Endothelial cell of umbilical vein (primary cell): ENCODE measurements at regions not wholly inside any gene's neighbourhood (a gene's known extent, or its start where the extent isn't known, plus 50 kb on each side); places are given as distances from the start of the nearest gene placed in this dataset.

ENCODE experiments used
- EZH2 ChIP-seq: IDR thresholded peaks from 2 replicates; pipeline ENCODE4 v1.6.1; 2012; ENCODE audit warnings: borderline replicate concordance, low read depth, mild to moderate bottlenecking, moderate library complexity, low read length, inconsistent platforms; ENCODE audit not compliant: severe bottlenecking
- FOS ChIP-seq: IDR thresholded peaks from 2 replicates; pipeline ENCODE4 v1.6.1; 2011; ENCODE audit warnings: mild to moderate bottlenecking, low read length, moderate library complexity, borderline replicate concordance; ENCODE audit not compliant: insufficient read depth
- GATA2 ChIP-seq: IDR thresholded peaks from 2 replicates; pipeline ENCODE4 v1.7.0; 2011; ENCODE audit warnings: low read depth, mild to moderate bottlenecking, moderate library complexity, mixed read lengths, low read length; ENCODE audit not compliant: insufficient read length, insufficient read depth
- POLR2A ChIP-seq: IDR thresholded peaks from 2 replicates; pipeline ENCODE4 v1.6.1; 2012; ENCODE audit warnings: low read depth, mild to moderate bottlenecking, control low read depth, low read length
- POLR2AphosphoS5 ChIP-seq: IDR thresholded peaks from 2 replicates; pipeline ENCODE4 v1.6.1; 2012; ENCODE audit warnings: low read depth, mild to moderate bottlenecking, control low read depth, low read length, moderate library complexity; ENCODE audit not compliant: insufficient read depth
- TF ChIP-seq, protein P1 (sequence below), 2 donors: IDR thresholded peaks; 1 replicate in 1 of 2; 2 replicates in 1 of 2; pipeline ENCODE4 v1.5.1; 2011; ENCODE audit warnings: low read length in 2 of 2, mild to moderate bottlenecking in 2 of 2, moderate library complexity in 2 of 2, control low read depth in 1 of 2, inconsistent platforms in 1 of 2, low read depth in 1 of 2; ENCODE audit not compliant: insufficient read depth in 1 of 2; ENCODE audit errors: extremely low read depth in 1 of 2
- TF ChIP-seq, protein P2 (sequence below): IDR thresholded peaks from 2 replicates; pipeline ENCODE4 v1.6.1; 2011; ENCODE audit not compliant: insufficient read depth, insufficient read length

DNA sequence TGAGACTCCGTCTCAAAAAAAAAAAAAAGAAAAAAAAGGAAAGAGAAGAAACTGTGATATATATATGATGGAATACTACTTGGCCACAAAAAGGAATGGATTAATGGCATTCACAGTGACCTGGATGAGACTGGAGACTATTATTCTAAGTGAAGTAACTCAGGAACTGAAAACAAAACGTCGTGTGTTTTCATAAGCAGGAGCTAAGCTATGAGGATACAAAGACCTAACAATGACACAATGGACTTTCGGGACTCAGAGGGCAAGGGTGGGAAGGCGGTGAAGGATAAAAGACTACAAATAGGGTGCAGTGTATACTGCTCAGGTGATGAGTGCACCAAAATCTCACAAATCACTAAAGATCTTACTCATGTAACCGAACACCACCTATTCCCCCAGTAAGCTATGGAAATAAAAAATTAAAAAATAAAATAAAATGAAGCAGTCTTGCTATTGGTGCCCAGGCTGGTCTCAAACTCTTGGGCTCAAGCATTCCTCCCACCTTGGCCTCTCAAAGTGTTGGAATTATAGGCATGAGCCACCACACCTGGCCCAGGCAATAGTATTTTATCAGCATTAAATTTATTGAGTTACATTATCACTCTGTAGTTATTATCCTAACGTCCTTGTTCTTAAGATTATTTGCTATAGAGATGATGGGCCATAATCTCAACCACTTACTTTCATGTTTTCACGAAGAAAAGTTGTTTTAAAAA lies 71.5 kb upstream of the GPBP1 start:
- TF ChIP-seq, protein P1, sequence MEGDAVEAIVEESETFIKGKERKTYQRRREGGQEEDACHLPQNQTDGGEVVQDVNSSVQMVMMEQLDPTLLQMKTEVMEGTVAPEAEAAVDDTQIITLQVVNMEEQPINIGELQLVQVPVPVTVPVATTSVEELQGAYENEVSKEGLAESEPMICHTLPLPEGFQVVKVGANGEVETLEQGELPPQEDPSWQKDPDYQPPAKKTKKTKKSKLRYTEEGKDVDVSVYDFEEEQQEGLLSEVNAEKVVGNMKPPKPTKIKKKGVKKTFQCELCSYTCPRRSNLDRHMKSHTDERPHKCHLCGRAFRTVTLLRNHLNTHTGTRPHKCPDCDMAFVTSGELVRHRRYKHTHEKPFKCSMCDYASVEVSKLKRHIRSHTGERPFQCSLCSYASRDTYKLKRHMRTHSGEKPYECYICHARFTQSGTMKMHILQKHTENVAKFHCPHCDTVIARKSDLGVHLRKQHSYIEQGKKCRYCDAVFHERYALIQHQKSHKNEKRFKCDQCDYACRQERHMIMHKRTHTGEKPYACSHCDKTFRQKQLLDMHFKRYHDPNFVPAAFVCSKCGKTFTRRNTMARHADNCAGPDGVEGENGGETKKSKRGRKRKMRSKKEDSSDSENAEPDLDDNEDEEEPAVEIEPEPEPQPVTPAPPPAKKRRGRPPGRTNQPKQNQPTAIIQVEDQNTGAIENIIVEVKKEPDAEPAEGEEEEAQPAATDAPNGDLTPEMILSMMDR (IDR thresholded peaks at IDR 0.05; ENCODE audit: extremely low read depth in 1 of 2, insufficient read depth in 1 of 2, low read depth in 1 of 2, low read length in 2 of 2), result no peak
- TF ChIP-seq POLR2A, result no peak
- TF ChIP-seq POLR2AphosphoS5, result no peak
- no peak for TF ChIP-seq EZH2
- TF ChIP-seq FOS, result no peak
- TF ChIP-seq, protein P2, sequence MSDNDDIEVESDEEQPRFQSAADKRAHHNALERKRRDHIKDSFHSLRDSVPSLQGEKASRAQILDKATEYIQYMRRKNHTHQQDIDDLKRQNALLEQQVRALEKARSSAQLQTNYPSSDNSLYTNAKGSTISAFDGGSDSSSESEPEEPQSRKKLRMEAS, result no peak
- no peak for TF ChIP-seq GATA2
